ENCODE measurements at regions not wholly inside any gene's neighbourhood (a gene's known extent, or its start where the extent isn't known, plus 50 kb on each side); places are given as distances from the start of the nearest gene placed in this dataset.

GRCh38 chr1:232381394-232382100, 248.4 kb downstream of the SIPA1L2 start:
- DNase-seq (no peak), ATAC-seq (ENCODE audit: low FRiP score) (no peak)
- 89% methylated on average over 10 of the region's 10 CpGs for WGBS, 2 donors
- H3K27me3 ChIP-seq (ENCODE audit: control insufficient read depth in 1 of 2, insufficient read depth in 2 of 2, low read length in 1 of 2), result no peaks in the 10 kb centered on the region
- H3K4me3 ChIP-seq (ENCODE audit: low read length in 2 of 2), result no peak overlapping the region
- intact Hi-C loops (cut with DNase I), result no loop called here
- no peaks in the 10 kb centered on the region for H3K36me3 ChIP-seq (ENCODE audit: control insufficient read depth in 1 of 2, insufficient read depth in 2 of 2, low read length in 1 of 2)
- no peak overlapping the region for H3K27ac ChIP-seq (ENCODE audit: low read depth in 1 of 2, low read length in 2 of 2)
- no peaks in the 10 kb centered on the region for H3K4me1 ChIP-seq (ENCODE audit: control insufficient read depth in 1 of 2, insufficient read depth in 2 of 2, low read length in 2 of 2)
- no peaks in the 10 kb centered on the region for H3K9me3 ChIP-seq (ENCODE audit: control insufficient read depth, low read length)

GRCh38 chr1:232380596-232380995, 249.3 kb downstream of the SIPA1L2 start:
- 95% methylated on average over 3 of the region's 3 CpGs for WGBS, 2 donors
- ATAC-seq (ENCODE audit: low FRiP score) (no peak), DNase-seq (no peak)
- Histone ChIP-seq H3K4me3 (ENCODE audit: low read length in 2 of 2) (no peak overlapping the region), H3K9me3 (ENCODE audit: control insufficient read depth, low read length) (no peaks in the 10 kb centered on the region), H3K36me3 (ENCODE audit: control insufficient read depth in 1 of 2, insufficient read depth in 2 of 2, low read length in 1 of 2) (no peaks in the 10 kb centered on the region), H3K27ac (ENCODE audit: low read depth in 1 of 2, low read length in 2 of 2) (no peak overlapping the region), H3K27me3 (ENCODE audit: control insufficient read depth in 1 of 2, insufficient read depth in 2 of 2, low read length in 1 of 2) (no peaks in the 10 kb centered on the region), H3K4me1 (ENCODE audit: control insufficient read depth in 1 of 2, insufficient read depth in 2 of 2, low read length in 2 of 2) (no peaks in the 10 kb centered on the region)
- intact Hi-C loops (cut with DNase I), result no loop called here

DNA sequence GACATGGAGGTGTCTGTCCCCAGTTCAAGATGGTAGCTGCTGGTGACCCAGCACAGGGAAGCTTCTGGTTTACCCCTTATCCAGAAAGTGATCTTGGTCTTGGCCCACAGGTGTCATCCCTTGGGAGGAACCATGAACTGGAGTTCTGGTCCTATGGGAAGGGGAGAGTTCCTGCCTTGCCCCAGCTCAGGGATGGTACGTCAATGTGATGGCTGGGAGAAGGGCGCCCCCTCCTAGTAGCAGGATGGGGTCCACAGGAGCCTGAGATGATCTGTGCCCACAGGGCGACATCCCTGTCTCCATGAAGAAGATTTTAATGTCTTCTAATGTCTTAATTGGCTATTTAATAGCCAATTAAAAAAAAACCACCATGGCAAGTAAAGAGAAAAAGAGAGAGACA, 249.8 kb downstream of the SIPA1L2 start:
- WGBS, 2 donors, result 98 to 100% methylated on average over 3 of the region's 3 CpGs
- H3K27me3 ChIP-seq (ENCODE audit: control insufficient read depth in 1 of 2, insufficient read depth in 2 of 2, low read length in 1 of 2), result no peaks in the 10 kb centered on the region
- H3K4me3 ChIP-seq (ENCODE audit: low read length in 2 of 2), result no peak overlapping the region
- intact Hi-C loops (cut with DNase I), result no loop called here
- H3K36me3 ChIP-seq (ENCODE audit: control insufficient read depth in 1 of 2, insufficient read depth in 2 of 2, low read length in 1 of 2), result no peaks in the 10 kb centered on the region
- no peak for ATAC-seq (ENCODE audit: low FRiP score)
- H3K4me1 ChIP-seq (ENCODE audit: control insufficient read depth in 1 of 2, insufficient read depth in 2 of 2, low read length in 2 of 2), result no peaks in the 10 kb centered on the region
- no peak for DNase-seq
- no peak overlapping the region for H3K27ac ChIP-seq (ENCODE audit: low read depth in 1 of 2, low read length in 2 of 2)
- H3K9me3 ChIP-seq (ENCODE audit: control insufficient read depth, low read length), result no peaks in the 10 kb centered on the region

DNA sequence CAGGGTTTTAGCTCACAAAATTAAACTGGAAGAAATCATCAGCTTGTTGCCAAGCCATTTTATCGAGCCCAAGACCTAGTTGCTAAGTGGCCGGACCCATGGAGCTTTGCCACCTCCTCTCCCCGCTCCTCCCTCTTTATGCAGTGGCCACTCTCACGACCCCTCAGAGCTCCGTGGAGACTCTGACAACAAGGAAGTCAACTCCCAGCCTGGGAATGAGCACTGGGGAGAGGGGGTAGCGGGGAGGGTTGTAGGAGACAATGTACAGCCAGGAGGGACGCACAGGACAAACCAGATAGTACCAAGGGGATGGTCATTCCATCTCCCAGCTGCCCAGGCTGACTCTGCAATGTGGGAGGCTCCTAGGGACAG, 250.9 kb downstream of the SIPA1L2 start:
- Histone ChIP-seq H3K9me3 (ENCODE audit: control insufficient read depth, low read length) (no peaks in the 10 kb centered on the region), H3K36me3 (ENCODE audit: control insufficient read depth in 1 of 2, insufficient read depth in 2 of 2, low read length in 1 of 2) (no peaks in the 10 kb centered on the region), H3K4me3 (ENCODE audit: low read length in 2 of 2) (no peak overlapping the region), H3K27ac (ENCODE audit: low read depth in 1 of 2, low read length in 2 of 2) (no peak overlapping the region), H3K27me3 (ENCODE audit: control insufficient read depth in 1 of 2, insufficient read depth in 2 of 2, low read length in 1 of 2) (no peaks in the 10 kb centered on the region), H3K4me1 (ENCODE audit: control insufficient read depth in 1 of 2, insufficient read depth in 2 of 2, low read length in 2 of 2) (no peaks in the 10 kb centered on the region)
- intact Hi-C loops (cut with DNase I), result no loop called here
- ATAC-seq (ENCODE audit: low FRiP score), result no peak
- DNase-seq, result no peak
- 76 to 80% methylated on average over 7 of the region's 7 CpGs for WGBS, 2 donors

DNA sequence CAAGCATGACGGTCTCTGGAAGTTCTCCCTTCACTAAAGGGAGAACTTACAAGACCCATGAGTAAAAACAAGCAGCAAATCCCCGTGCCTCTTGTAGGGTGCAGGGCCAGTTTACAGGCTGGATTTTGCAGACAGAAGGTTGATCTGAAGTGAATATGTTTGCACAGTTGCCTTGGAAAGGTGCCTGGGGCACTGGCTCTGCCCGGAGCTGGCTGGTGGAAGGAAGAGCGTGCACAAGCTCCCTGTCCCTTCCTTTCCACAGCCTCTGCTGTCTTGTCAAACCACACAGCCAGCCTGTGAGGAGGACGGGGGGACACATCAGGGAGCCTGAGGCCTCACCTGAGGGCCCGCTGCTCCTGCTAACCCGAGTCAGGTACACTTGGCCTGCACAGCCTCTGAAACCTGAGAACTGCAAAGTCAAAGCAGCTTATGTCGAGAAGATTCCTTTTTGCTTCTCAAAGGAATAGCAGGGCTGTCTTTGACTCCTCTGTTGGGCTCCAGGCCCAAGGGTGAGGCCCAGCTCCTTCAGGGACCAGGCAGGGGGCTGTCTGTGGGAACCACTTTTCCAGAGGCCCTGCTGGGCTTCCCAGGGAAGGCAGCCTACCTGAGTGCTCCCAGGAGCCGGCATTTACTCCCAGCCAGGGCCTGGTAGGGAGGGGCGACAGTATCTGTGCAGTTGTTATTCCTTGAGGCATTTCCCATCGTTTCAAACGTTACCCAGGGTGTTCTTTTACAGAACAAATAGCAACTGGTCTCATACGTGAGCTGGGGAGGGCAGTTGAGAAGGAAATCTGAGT, 251.5 kb downstream of the SIPA1L2 start:
- WGBS, 2 donors, result 59 to 62% methylated on average over 13 of the region's 13 CpGs
- intact Hi-C loops (cut with DNase I), result no loop called here
- H3K36me3 ChIP-seq (ENCODE audit: control insufficient read depth in 1 of 2, insufficient read depth in 2 of 2, low read length in 1 of 2), result no peaks in the 10 kb centered on the region
- H3K4me1 ChIP-seq (ENCODE audit: control insufficient read depth in 1 of 2, insufficient read depth in 2 of 2, low read length in 2 of 2), result no peaks in the 10 kb centered on the region
- H3K27ac ChIP-seq (ENCODE audit: low read depth in 1 of 2, low read length in 2 of 2), result no peak overlapping the region
- DNase-seq, result no peak
- H3K27me3 ChIP-seq (ENCODE audit: control insufficient read depth in 1 of 2, insufficient read depth in 2 of 2, low read length in 1 of 2), result no peaks in the 10 kb centered on the region
- no peak for ATAC-seq (ENCODE audit: low FRiP score)
- no peaks in the 10 kb centered on the region for H3K9me3 ChIP-seq (ENCODE audit: control insufficient read depth, low read length)
- no peak overlapping the region for H3K4me3 ChIP-seq (ENCODE audit: low read length in 2 of 2)

DNA sequence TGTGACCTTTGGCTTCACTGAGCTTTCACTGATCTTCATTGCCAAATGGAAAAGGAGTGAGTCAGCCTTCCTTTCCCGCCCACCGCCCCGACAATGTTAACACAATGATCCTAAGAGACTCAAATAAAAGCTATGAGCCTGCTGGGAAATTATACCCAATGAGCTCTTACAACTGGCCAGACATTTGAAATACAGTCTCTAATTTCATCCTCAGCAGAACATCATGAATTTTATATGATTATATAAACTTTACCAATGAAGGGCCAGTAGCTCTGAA, 252.5 kb downstream of the SIPA1L2 start:
- DNase-seq (no peak), ATAC-seq (ENCODE audit: low FRiP score) (no peak)
- no peaks in the 10 kb centered on the region for H3K27me3 ChIP-seq (ENCODE audit: control insufficient read depth in 1 of 2, insufficient read depth in 2 of 2, low read length in 1 of 2)
- no peaks in the 10 kb centered on the region for H3K4me1 ChIP-seq (ENCODE audit: control insufficient read depth in 1 of 2, insufficient read depth in 2 of 2, low read length in 2 of 2)
- 39 to 48% methylated on average over 3 of the region's 3 CpGs for WGBS, 2 donors
- no peaks in the 10 kb centered on the region for H3K36me3 ChIP-seq (ENCODE audit: control insufficient read depth in 1 of 2, insufficient read depth in 2 of 2, low read length in 1 of 2)
- intact Hi-C loops (cut with DNase I), result no loop called here
- no peak overlapping the region for H3K27ac ChIP-seq (ENCODE audit: low read depth in 1 of 2, low read length in 2 of 2)
- H3K9me3 ChIP-seq (ENCODE audit: control insufficient read depth, low read length), result no peaks in the 10 kb centered on the region
- H3K4me3 ChIP-seq (ENCODE audit: low read length in 2 of 2), result no peak overlapping the region

- Histone ChIP-seq H3K4me1 (ENCODE audit: control insufficient read depth in 1 of 2, insufficient read depth in 2 of 2, low read length in 2 of 2) (no peaks in the 10 kb centered on the region), H3K27ac (ENCODE audit: low read depth in 1 of 2, low read length in 2 of 2) (no peak overlapping the region), H3K4me3 (ENCODE audit: low read length in 2 of 2) (no peak overlapping the region), H3K36me3 (ENCODE audit: control insufficient read depth in 1 of 2, insufficient read depth in 2 of 2, low read length in 1 of 2) (no peaks in the 10 kb centered on the region), H3K9me3 (ENCODE audit: control insufficient read depth, low read length) (no peaks in the 10 kb centered on the region), H3K27me3 (ENCODE audit: control insufficient read depth in 1 of 2, insufficient read depth in 2 of 2, low read length in 1 of 2) (no peaks in the 10 kb centered on the region)
- DNase-seq (no peak), ATAC-seq (ENCODE audit: low FRiP score) (no peak)
- 80 to 81% methylated on average over 16 of the region's 16 CpGs for WGBS, 2 donors
- intact Hi-C loops (cut with DNase I), result no loop called here
These were observed 253.1 kb downstream of the SIPA1L2 start for GRCh38 chr1:232376632-232377493.

DNA sequence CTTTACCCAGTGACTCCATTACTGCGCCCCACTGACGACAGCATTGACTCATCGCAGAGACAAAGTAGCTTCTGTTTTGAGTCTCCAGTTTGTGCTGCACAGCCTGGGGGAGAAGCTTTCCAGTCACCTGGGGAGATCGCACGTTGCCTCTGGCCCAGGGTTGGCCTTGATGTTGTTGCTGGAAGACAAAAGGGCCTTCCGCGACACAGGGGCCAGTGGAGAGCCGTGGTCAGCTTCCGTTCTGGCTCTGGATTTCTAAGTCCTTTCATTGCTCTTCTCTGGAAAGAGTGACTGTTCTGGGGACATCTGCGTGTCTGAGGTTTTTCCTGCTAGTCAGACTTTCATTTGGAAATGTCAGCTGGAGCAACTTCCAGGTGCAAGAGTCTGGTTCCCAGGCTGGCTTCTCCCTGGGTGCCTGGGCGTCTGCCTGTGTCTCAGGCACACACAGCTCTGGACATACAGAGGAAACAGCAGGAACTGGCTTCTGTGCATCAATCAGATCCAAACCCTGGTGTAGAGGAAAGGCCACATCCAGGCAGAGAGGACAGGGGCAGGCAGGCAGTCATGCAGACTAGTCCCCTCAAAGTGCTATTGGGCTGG, 257.0 kb downstream of the SIPA1L2 start:
- no peaks in the 10 kb centered on the region for H3K36me3 ChIP-seq (ENCODE audit: control insufficient read depth in 1 of 2, insufficient read depth in 2 of 2, low read length in 1 of 2)
- H3K9me3 ChIP-seq (ENCODE audit: control insufficient read depth, low read length), result no peaks in the 10 kb centered on the region
- 90 to 91% methylated on average over 11 of the region's 11 CpGs for WGBS, 2 donors
- ATAC-seq (ENCODE audit: low FRiP score), result no peak
- no peak overlapping the region for H3K4me3 ChIP-seq (ENCODE audit: low read length in 2 of 2)
- intact Hi-C loops (cut with DNase I), result no loop called here
- no peak for DNase-seq
- H3K27ac ChIP-seq (ENCODE audit: low read depth in 1 of 2, low read length in 2 of 2), result no peak overlapping the region
- no peaks in the 10 kb centered on the region for H3K4me1 ChIP-seq (ENCODE audit: control insufficient read depth in 1 of 2, insufficient read depth in 2 of 2, low read length in 2 of 2)
- H3K27me3 ChIP-seq (ENCODE audit: control insufficient read depth in 1 of 2, insufficient read depth in 2 of 2, low read length in 1 of 2), result no peaks in the 10 kb centered on the region
